H1 (cell line): ENCODE measurements at regions not wholly inside any gene's neighbourhood (a gene's known extent, or its start where the extent isn't known, plus 50 kb on each side); places are given as distances from the start of the nearest gene placed in this dataset.

Experiments
- CTCF ChIA-PET: fragments of 300-600 bp; sonication (Branson Sonifier 250); formaldehyde crosslinking; loops from one replicate; lab custom pipeline; 2021; ENCODE audit not compliant: partially characterized antibody; lab: Charles Lee
- POLR2A ChIA-PET: fragments of 300-600 bp; sonication (Branson Sonifier 250); formaldehyde crosslinking; loops from one replicate; lab custom pipeline; 2021; ENCODE audit warnings: inconsistent platforms; ENCODE audit not compliant: partially characterized antibody; lab: Charles Lee
- DNase-seq, 2 experiments: peaks; one replicate each; pipeline versions ENCODE4 v3.0.0 to v3.0.0-alpha.2; 2010 to 2022; ENCODE audit warnings: low spot score in 2 of 2, low read depth in 1 of 2, mixed read lengths in 1 of 2
- FAIRE-seq: peaks from 2 replicates; lab custom pipeline; 2011; peaks lifted over from hg19 to GRCh38; lab: Jason Lieb, UNC
- H2AFZ ChIP-seq: 2 replicates; pipeline ENCODE4 v1.8.1; 2012; ENCODE audit warnings: low read length, inconsistent platforms
- H2AK5ac ChIP-seq: 2 replicates; pipeline ENCODE4 v1.6.1; 2013; ENCODE audit warnings: low read depth, low read length
- H2BK120ac ChIP-seq: replicated peaks from 2 replicates; pipeline ENCODE3; 2013; ENCODE audit warnings: low read depth, low read length, inconsistent platforms
- H2BK12ac ChIP-seq: 2 replicates; pipeline ENCODE4 v1.6.1; 2013; ENCODE audit warnings: low read depth, low read length
- H2BK15ac ChIP-seq: 2 replicates; pipeline ENCODE4 v1.6.1; 2013; ENCODE audit warnings: low read length
- H2BK20ac ChIP-seq: 2 replicates; pipeline ENCODE4 v1.6.1; 2013; ENCODE audit warnings: low read length
- H2BK5ac ChIP-seq: 2 replicates; pipeline ENCODE4 v1.6.1; 2013; ENCODE audit warnings: low read depth, low read length
- H3K14ac ChIP-seq: 2 replicates; pipeline ENCODE4 v1.6.1; 2013; ENCODE audit warnings: inconsistent platforms; ENCODE audit not compliant: insufficient read length
- H3K18ac ChIP-seq: 2 replicates; pipeline ENCODE4 v1.6.1; 2013; ENCODE audit warnings: low read length; ENCODE audit errors: extremely low read depth
- H3K23ac ChIP-seq: 2 replicates; pipeline ENCODE4 v1.6.1; 2013; ENCODE audit warnings: inconsistent platforms; ENCODE audit not compliant: insufficient read length
- H3K23me2 ChIP-seq: 2 replicates; pipeline ENCODE4 v1.6.1; 2013; ENCODE audit warnings: low read depth, low read length
- H3K27ac ChIP-seq: 2 replicates; pipeline ENCODE4 v1.6.1; 2011; ENCODE audit warnings: low read depth, low read length, inconsistent platforms
- H3K27me3 ChIP-seq, 4 experiments: replicated peaks in 1 of 4; 1 replicate in 1 of 4; 2 replicates in 3 of 4; pipeline versions ENCODE4 v1.6.1 to v1.8.1; 2011 to 2013; ENCODE audit warnings: low read length in 3 of 4, mild to moderate bottlenecking in 3 of 4, inconsistent platforms in 2 of 4, mixed read lengths in 2 of 4, moderate library complexity in 1 of 4; ENCODE audit not compliant: control insufficient read depth in 3 of 4, insufficient read depth in 3 of 4; ENCODE audit errors: extremely low read depth in 1 of 4
- H3K36me3 ChIP-seq, 4 experiments: 2 replicates each; pipeline versions ENCODE4 v1.6.1 to v1.8.1; 2011 to 2013; ENCODE audit warnings: mild to moderate bottlenecking in 4 of 4, low read length in 3 of 4, moderate library complexity in 2 of 4, control low read depth in 1 of 4, inconsistent platforms in 1 of 4; ENCODE audit not compliant: insufficient read depth in 4 of 4, control insufficient read depth in 2 of 4
- H3K4ac ChIP-seq: replicated peaks from 2 replicates; pipeline ENCODE3; 2013; ENCODE audit warnings: low read length, low read depth, mixed read lengths, inconsistent platforms; ENCODE audit not compliant: insufficient read length
- H3K4me1 ChIP-seq, 4 experiments: replicated peaks in 1 of 4; 1 replicate in 1 of 4; 2 replicates in 3 of 4; pipeline versions ENCODE4 v1.6.1 to v1.8.1; 2011 to 2013; ENCODE audit warnings: low read length in 3 of 4, inconsistent platforms in 2 of 4, mixed read lengths in 1 of 4; ENCODE audit not compliant: insufficient read depth in 4 of 4, control insufficient read depth in 3 of 4
- H3K4me2 ChIP-seq, 2 experiments: 2 replicates each; pipeline versions ENCODE4 v1.6.1 to v1.8.1; 2011 to 2013; ENCODE audit warnings: low read depth in 2 of 2, low read length in 2 of 2, control low read depth in 1 of 2, inconsistent platforms in 1 of 2, mild to moderate bottlenecking in 1 of 2; ENCODE audit not compliant: insufficient read depth in 1 of 2
- H3K4me3 ChIP-seq, 4 experiments: fragments of 200-600, 300-600 bp in 1 of 4; sonication (generic), shearing (Covaris generic), sonication (Bioruptor Twin) in 1 of 4; 2 replicates each; pipeline versions ENCODE4 v1.5.1 to v1.8.1; 2011 to 2016; ENCODE audit warnings: low read length in 4 of 4, low read depth in 3 of 4, control low read depth in 2 of 4, inconsistent platforms in 2 of 4, mild to moderate bottlenecking in 2 of 4, mixed read lengths in 1 of 4, moderate library complexity in 1 of 4; ENCODE audit not compliant: insufficient read depth in 2 of 4; ENCODE audit errors: extremely low read depth in 1 of 4
- H3K56ac ChIP-seq: replicated peaks from 2 replicates; pipeline ENCODE3; 2013; ENCODE audit warnings: low read depth, mild to moderate bottlenecking, mixed read lengths, low read length, inconsistent platforms; ENCODE audit not compliant: insufficient read length
- H3K79me1 ChIP-seq: 2 replicates; pipeline ENCODE4 v1.6.1; 2013; ENCODE audit warnings: low read depth, low read length, control low read depth
- H3K79me2 ChIP-seq, 2 experiments: 2 replicates each; pipeline versions ENCODE4 v1.6.1 to v1.8.1; 2012 to 2013; ENCODE audit warnings: low read length in 2 of 2, mild to moderate bottlenecking in 2 of 2, inconsistent platforms in 1 of 2; ENCODE audit not compliant: insufficient read depth in 2 of 2, control insufficient read depth in 1 of 2
- H3K9ac ChIP-seq, 4 experiments: replicated peaks in 1 of 4; 1 replicate in 1 of 4; 2 replicates in 3 of 4; pipeline versions ENCODE4 v1.6.1 to v1.8.1; 2011 to 2013; ENCODE audit warnings: low read depth in 3 of 4, low read length in 3 of 4, control low read depth in 2 of 4, mild to moderate bottlenecking in 2 of 4, moderate library complexity in 2 of 4, inconsistent platforms in 1 of 4; ENCODE audit errors: extremely low read depth in 1 of 4
- H3K9me3 ChIP-seq, 2 experiments: 2 replicates each; pipeline versions ENCODE4 v1.6.1 to v1.8.1; 2012 to 2013; ENCODE audit warnings: mild to moderate bottlenecking in 2 of 2, moderate library complexity in 2 of 2, control low read depth in 1 of 2, inconsistent platforms in 1 of 2, low read depth in 1 of 2, low read length in 1 of 2, mixed read lengths in 1 of 2; ENCODE audit not compliant: insufficient read depth in 2 of 2
- H4K20me1 ChIP-seq, 2 experiments: replicated peaks in 1 of 2; 2 replicates each; pipeline versions ENCODE3 to v1.8.1; 2011 to 2013; ENCODE audit warnings: inconsistent platforms in 2 of 2, low read length in 2 of 2, mild to moderate bottlenecking in 1 of 2; ENCODE audit not compliant: insufficient read depth in 2 of 2, control insufficient read depth in 1 of 2
- H4K5ac ChIP-seq: 2 replicates; pipeline ENCODE4 v1.6.1; 2013; ENCODE audit warnings: low read length, low read depth, mixed read lengths, inconsistent platforms; ENCODE audit not compliant: insufficient read length
- H4K8ac ChIP-seq: 2 replicates; pipeline ENCODE4 v1.8.0; 2013; ENCODE audit warnings: mild to moderate bottlenecking, moderate library complexity, low read length, inconsistent platforms; ENCODE audit not compliant: insufficient read depth; ENCODE audit errors: extremely low read depth
- H4K91ac ChIP-seq: replicated peaks from 2 replicates; pipeline ENCODE3; 2013; ENCODE audit warnings: low read length, mixed read lengths, inconsistent platforms; ENCODE audit not compliant: insufficient read length
- CBX8 ChIP-seq: fragments of 300-800, 300-1000 bp; sonication (generic); IDR thresholded peaks from 2 replicates; pipeline ENCODE4 v1.7.1; 2016; ENCODE audit warnings: low read depth, low read length, borderline replicate concordance
- CEBPB ChIP-seq: IDR thresholded peaks from 2 replicates; pipeline ENCODE4 v1.6.1; 2012; ENCODE audit warnings: low read depth, low read length
- CHD2 ChIP-seq: IDR thresholded peaks from 2 replicates; pipeline ENCODE4 v1.6.1; 2012; ENCODE audit warnings: low read length, improper control_type of control experiment
- EGR1 ChIP-seq: IDR thresholded peaks from 2 replicates; pipeline ENCODE4 v1.6.1; 2011; ENCODE audit warnings: low read depth, low read length, borderline replicate concordance
- JUND ChIP-seq: IDR thresholded peaks from 2 replicates; pipeline ENCODE4 v1.6.1; 2011; ENCODE audit warnings: mild to moderate bottlenecking, improper control_type of control experiment, low read length
- KDM1A ChIP-seq: fragments of 200-600, 300-600 bp; sonication (generic); IDR thresholded peaks from 2 replicates; pipeline ENCODE4 v1.7.1; 2016; ENCODE audit warnings: mild to moderate bottlenecking, low read length, borderline replicate concordance
- MAFK ChIP-seq: IDR thresholded peaks from 2 replicates; pipeline ENCODE4 v1.6.1; 2012; ENCODE audit warnings: low read depth, mild to moderate bottlenecking, improper control_type of control experiment, low read length
- RBBP5 ChIP-seq: IDR thresholded peaks from 2 replicates; pipeline ENCODE4 v1.7.1; 2012; ENCODE audit warnings: low read depth, mild to moderate bottlenecking, inconsistent platforms, low read length, moderate library complexity, borderline replicate concordance
- RNF2 ChIP-seq: fragments of 200-900, 300-1000 bp; sonication (generic); IDR thresholded peaks from 2 replicates; pipeline ENCODE4 v1.7.1; 2016; ENCODE audit warnings: borderline replicate concordance, low read depth, mild to moderate bottlenecking, antibody characterized with exemption, low read length; ENCODE audit not compliant: poor library complexity, severe bottlenecking; ENCODE audit errors: missing control alignments
- SP1 ChIP-seq: IDR thresholded peaks from 2 replicates; pipeline ENCODE4 v1.6.1; 2011; ENCODE audit warnings: low read depth, low read length
- TEAD4 ChIP-seq: IDR thresholded peaks from 2 replicates; pipeline ENCODE4 v1.6.1; 2012; ENCODE audit warnings: low read depth, low read length, inconsistent platforms, mixed read lengths
- YY1 ChIP-seq: IDR thresholded peaks from 2 replicates; pipeline ENCODE4 v1.6.1; 2011; ENCODE audit warnings: low read depth, mild to moderate bottlenecking, low read length
- WGBS, 2 experiments: shearing (Covaris generic) in 1 of 2; methylation state at CpG; one replicate each; pipeline versions ENCODE4 v1.1.6 to v1.1.7; 2013 to 2015; ENCODE audit warnings: low lambda C conversion rate in 2 of 2, mixed read lengths in 2 of 2, inconsistent platforms in 1 of 2, low coverage in 1 of 2, missing lambda C conversion rate in 1 of 2; ENCODE audit not compliant: insufficient replicate concordance in 2 of 2, insufficient coverage in 1 of 2, insufficient read length in 1 of 2; ENCODE audit errors: extremely low coverage in 1 of 2, missing lambda C conversion rate in 1 of 2; 5-methylcytosine and 5-hydroxymethylcytosine counted together
- TF ChIP-seq, protein P1 (sequence below): IDR thresholded peaks from 2 replicates; pipeline ENCODE4 v1.6.1; 2012; ENCODE audit warnings: low read length, inconsistent platforms

DNA sequence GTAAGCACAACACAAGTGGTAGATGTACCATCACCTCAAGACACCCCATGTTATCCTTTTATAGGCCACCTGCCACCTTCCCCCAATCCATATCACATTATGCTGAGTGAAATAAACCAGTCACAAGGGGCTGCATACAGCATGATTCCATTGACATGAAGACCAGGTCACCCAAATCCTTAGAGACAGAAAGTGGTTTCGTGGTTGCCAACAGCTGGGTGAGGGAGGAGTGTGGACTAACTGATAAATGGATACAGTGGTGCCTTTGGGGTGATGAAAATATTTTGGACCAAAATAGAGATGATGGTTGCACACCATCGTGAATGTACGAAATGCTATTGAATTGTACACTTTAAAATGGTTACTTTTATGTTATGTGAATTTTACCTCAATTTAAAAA lies 65.7 kb upstream of the DMD start:
- no peak overlapping the region for H3K4ac ChIP-seq
- no peak overlapping the region for H4K8ac ChIP-seq
- DNase-seq: no peak
- no peaks in the 10 kb centered on the region for H3K9me3 ChIP-seq
- no peaks in the 10 kb centered on the region for H3K79me1 ChIP-seq
- no peak overlapping the region for H4K5ac ChIP-seq
- H3K4me2 ChIP-seq: no peak overlapping the region
- CTCF ChIA-PET: no interaction called here
- 76% methylated on average over 2 of the region's 3 CpGs; no CpG with 5 or more reads in 1 of the 2 experiments for WGBS, 2 experiments
- POLR2A ChIA-PET: no interaction called here
- H2BK5ac ChIP-seq: no peak overlapping the region
- H3K27me3 ChIP-seq: no peaks in the 10 kb centered on the region
- H2BK20ac ChIP-seq: no peak overlapping the region
- no peak overlapping the region for H3K4me3 ChIP-seq
- H3K14ac ChIP-seq: no peak overlapping the region
- no peak overlapping the region for H2BK120ac ChIP-seq
- no peak overlapping the region for H2BK15ac ChIP-seq
- no peaks in the 10 kb centered on the region for H3K36me3 ChIP-seq
- no peaks in the 10 kb centered on the region for H3K79me2 ChIP-seq
- H4K20me1 ChIP-seq: no peaks in the 10 kb centered on the region
- H2BK12ac ChIP-seq: no peak overlapping the region
- no peak overlapping the region for H3K18ac ChIP-seq
- no peak overlapping the region for H4K91ac ChIP-seq
- no peak for FAIRE-seq
- H3K23ac ChIP-seq: no peak overlapping the region
- no peak overlapping the region for H3K9ac ChIP-seq
- no peaks in the 10 kb centered on the region for H3K4me1 ChIP-seq
- no peak overlapping the region for H2AK5ac ChIP-seq
- H2AFZ ChIP-seq: no peak overlapping the region
- H3K27ac ChIP-seq: no peak overlapping the region
- H3K23me2 ChIP-seq: no peaks in the 10 kb centered on the region
- no peak for TF ChIP-seq SP1
- no peak for TF ChIP-seq MAFK
- TF ChIP-seq, protein P1, sequence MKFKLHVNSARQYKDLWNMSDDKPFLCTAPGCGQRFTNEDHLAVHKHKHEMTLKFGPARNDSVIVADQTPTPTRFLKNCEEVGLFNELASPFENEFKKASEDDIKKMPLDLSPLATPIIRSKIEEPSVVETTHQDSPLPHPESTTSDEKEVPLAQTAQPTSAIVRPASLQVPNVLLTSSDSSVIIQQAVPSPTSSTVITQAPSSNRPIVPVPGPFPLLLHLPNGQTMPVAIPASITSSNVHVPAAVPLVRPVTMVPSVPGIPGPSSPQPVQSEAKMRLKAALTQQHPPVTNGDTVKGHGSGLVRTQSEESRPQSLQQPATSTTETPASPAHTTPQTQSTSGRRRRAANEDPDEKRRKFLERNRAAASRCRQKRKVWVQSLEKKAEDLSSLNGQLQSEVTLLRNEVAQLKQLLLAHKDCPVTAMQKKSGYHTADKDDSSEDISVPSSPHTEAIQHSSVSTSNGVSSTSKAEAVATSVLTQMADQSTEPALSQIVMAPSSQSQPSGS: no peak
- TF ChIP-seq RBBP5: no peak
- TF ChIP-seq CEBPB: no peak
- TF ChIP-seq RNF2: no peak
- no peak for TF ChIP-seq CHD2
- TF ChIP-seq EGR1: no peak
- TF ChIP-seq JUND: no peak
- TF ChIP-seq YY1: no peak
- TF ChIP-seq TEAD4: no peak
- TF ChIP-seq KDM1A: no peak
- no peak for TF ChIP-seq CBX8
- no peak overlapping the region for H3K56ac ChIP-seq
